Non-pigmented ciliary epithelial cell (primary cell): ENCODE measurements at regions not wholly inside any gene's neighbourhood (a gene's known extent, or its start where the extent isn't known, plus 50 kb on each side); places are given as distances from the start of the nearest gene placed in this dataset.

Experiments
- DNase-seq: peaks from one replicate; pipeline ENCODE4 v3.0.0-alpha.2; 2010; ENCODE audit warnings: low read depth

DNA sequence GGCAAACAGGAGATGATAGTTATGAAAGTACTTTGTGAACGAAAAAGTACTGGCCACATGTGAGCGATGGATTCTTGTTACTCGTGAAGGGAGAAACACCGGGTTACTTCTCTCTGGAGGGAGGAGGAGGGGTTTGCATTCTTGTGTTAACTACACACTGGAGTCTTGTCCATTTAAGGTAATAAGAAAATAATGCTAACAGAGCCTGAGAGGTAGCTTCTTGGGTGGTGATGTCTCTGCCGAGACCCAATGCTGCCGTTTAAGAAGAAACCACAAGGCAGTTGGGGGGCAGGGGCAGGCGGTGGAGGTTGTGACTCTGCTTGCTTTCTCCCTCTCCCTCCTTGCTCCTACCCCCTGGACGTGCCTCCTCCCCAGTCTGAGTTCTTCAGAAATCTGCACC lies 100.9 kb upstream of the ROPN1 start:
- no peak for DNase-seq

DNA sequence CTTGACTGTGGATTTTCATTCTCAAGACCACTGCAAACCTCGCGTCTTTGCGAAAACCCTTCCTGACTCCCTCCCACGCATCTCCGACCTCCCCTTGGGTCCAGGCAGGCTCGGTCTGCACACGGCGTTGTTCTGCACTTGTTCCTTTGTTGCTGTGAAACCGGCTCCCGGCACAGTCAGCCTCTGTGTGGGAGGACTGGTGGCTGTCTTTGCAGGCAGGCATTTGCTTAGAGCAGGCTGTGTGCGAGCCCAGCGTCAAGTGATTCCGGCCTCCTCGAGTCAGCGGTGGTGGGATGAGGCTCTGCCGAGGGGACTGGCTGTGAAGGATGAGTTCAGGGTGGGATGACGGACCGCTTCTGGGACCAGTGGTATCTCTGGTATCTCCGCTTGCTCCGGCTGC lies 102.6 kb upstream of the ROPN1 start:
- no peak for DNase-seq

DNA sequence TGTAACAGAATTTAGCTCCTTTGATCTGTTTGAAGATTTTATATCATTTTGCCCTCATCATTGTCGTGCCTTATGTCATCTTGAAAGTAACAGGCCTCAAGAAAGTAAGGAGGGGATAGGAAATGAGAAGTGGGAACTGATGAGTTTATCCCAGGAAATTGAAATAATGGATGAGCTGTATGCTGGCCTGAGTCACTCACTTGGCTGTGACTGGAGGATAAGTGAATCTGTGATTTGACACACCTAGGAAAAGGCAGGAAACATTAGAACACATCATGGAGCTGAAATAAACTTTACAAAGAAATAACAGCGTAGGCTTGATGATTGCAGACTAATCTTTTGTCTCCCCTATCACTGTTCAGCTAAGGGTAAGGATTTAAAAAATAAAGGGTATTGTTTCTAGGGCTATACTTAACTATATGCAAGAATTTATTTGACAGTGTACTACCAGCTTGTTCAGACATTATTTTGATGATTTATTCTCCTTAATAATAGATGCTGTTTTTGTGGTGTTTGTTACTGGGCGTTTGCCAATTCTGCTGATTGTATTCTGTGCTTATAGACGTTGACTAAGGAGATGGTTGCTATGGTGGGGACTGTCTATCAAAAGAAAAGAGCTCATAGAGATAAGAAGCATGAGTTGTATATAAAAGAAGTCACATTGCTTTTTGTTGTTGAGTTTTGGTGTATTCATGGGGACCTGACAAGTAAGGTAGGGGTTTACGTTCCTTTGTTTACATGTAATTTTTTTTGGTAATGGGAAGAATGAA lies 105.6 kb upstream of the ROPN1 start:
- no peak for DNase-seq

DNA sequence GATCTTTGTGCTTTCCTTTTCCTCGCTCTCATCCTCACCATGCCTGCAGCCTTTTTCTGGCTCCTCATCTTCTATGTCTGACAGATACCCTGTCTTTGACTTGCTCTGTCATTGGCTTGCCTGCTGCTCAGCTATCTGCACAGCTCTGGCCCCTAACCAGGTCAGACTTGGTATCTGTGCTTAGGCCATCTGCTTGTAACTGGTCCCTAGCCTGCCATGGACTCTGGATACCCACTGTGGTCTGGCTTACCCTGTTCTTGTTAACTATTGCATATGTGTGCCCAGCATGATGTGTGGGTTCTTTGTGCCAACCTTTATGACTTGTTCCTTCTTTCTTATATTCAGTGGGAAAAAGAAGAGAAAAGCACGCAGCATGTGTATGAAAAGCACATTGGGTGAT lies 109.7 kb upstream of the ROPN1 start:
- no peak for DNase-seq

DNA sequence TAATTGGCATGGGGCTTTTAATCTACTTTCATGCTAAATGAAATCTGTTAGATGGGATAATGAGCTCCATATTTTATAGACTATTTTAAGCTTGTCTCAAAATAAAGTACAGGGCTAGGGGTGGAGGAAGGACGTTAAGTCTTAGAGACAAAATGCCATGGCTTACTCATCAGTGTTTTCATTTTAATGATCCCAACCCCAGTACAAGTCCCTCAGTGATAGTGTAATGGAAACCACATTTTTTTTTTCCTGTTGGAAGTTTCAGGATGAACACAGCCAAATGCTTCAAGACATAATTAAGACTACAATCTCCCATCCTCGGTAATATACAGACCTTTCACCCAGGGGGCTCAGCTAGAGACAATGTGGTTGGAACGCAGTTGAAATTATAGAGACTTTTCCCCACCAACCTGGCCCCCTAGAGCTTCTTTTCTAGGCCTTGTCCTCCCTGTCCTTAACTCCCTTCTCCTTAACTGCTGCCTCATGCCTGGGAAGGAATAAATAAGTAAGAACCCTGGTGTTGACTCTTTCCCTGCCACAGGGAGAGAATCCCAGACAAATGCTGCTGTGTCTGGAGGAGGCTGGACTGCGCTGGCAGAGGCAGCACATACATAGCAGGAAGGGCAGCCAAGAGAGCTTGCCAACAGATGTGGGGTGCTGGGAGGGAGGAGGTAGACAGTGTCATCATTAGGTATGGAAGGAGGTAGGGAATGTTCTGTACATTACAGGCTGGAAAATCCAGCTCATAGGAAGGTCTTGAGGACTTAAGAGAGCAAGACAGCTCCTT lies 115.4 kb upstream of the ROPN1 start:
- DNase-seq, result no peak

DNA sequence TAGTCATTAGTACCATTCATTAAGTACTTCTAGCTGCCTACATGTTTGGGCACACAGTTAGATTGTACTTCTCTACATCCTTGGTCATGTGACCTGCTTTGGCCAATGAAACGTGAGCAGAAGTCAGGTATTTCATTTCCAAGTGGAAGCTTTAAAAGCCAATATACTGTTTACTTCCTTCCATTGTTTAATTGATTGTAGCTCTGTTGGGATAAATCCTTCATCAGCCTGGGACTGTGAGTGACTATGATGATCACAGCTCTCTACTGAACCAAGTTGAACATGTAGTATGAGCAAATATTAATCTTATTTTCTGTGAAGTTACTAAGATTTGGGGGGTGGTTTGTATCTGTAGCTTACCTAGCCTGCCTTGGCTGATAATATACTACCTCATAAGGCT lies 116.5 kb upstream of the ROPN1 start:
- no peak for DNase-seq

DNA sequence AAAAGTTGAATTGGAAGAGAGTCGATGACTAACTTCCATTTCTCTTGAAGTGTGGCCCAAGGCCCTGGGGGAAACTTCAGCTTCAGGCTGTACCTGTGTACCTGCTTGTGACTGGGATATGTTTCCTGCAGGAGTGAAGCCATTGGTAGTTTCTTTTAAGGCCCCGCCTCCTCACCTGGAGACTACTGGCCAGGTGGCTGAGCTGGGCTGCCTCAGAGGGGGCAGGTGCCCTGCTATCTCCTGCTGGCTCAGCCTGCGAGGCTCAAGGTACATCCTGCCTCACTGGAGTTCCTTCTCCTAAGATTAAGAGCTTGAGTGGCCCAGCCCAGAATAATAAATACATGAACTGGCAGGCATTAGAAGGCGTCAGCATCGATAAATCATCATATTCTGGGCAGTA lies 121.6 kb upstream of the ROPN1 start:
- no peak for DNase-seq

DNA sequence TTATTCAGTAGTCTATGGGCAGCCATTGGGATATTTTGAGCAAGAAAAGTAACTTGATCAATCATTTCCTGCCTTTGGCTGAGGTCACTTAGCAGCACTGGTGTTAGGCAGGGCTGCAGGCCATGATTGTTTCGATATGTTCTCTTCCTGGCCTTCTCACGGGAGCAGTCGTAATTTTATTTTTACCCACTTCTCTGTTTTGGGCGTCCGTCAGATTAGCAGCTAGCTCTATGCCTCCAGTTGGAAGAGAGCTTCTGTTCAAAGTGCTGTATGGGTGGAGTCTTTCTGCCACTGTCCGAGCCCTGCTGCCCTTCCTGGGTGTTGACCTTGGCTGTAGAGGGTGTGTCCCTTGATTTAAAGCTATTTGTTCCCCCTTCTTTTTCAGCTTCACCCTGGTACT lies 123.4 kb upstream of the ROPN1 start:
- no peak for DNase-seq

DNA sequence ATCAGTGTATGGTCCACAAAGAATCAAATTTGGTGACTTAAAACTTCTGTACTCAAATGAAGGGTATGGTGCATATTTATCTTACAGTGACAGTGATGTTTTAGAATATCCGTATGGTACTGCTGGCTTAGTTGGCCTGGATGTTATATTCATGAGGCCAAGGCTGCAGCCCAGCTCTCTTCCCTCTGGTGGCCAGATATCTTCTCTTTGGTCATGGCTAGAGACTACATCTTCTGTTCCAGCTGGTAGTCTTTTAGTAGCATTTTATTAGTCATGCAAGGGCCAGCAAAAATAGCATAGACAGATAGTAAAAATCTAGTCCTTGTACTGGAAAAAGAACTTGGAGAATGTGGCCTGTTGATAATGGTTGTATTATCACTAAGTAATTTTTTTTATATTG lies 124.0 kb upstream of the ROPN1 start:
- DNase-seq, result no peak

DNA sequence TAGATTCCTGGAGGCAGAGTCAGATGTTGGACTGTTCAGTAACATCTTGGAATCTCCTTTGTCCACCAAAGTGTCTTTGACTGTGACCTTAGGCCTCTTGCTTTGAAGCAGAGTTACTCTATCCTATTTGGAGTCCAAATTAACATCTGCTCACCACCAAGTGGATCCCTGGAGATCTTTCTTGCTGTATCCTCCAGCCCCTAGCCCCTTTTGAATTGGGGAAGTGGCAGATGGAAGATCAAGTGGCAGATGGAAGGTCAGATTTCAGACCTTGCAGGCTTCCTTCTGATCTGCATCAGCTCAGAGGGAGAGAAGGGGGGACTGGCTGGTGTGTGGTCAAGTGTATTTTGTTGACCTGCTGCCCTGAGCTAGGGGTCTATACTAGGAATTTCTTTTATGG lies 125.0 kb upstream of the ROPN1 start:
- DNase-seq, result no peak

DNA sequence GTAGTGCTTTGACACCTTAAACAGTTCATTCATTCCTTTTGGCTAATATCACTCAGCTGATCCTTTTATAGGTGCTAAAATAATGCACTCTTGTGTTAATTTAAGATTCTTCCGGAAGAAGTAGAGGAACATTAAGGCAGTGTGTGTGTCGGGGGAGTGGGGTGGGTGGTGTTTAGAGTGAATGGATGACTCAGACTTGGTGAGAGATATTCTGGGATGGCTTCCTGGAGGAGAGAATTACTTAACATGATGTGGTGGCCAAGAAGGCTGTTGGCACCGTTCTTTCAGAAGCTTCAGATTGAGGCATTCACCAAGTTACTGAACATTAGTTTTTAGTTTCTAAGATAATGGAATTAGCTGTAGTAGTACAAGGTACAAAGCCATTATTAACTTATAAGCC lies 125.6 kb upstream of the ROPN1 start:
- DNase-seq, result no peak

DNA sequence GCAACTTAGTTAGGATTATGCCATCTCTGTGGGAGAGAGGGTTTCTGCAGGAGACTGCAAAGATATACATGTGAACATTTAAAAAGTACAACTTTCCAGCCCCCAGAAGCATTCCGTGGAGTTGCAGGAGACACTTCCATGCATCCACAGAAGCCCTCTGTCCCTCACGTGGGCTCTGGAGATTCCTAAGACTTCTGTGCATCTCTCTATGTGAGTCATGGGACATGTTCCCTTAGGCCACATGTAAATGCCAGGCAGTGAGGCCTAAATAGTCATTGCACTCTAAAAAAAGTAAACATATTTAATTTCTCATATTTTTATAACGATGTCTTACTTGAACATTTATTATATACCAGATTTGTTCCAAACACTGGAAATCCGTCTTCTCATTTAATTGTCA lies 126.5 kb upstream of the ROPN1 start:
- DNase-seq, result no peak

DNA sequence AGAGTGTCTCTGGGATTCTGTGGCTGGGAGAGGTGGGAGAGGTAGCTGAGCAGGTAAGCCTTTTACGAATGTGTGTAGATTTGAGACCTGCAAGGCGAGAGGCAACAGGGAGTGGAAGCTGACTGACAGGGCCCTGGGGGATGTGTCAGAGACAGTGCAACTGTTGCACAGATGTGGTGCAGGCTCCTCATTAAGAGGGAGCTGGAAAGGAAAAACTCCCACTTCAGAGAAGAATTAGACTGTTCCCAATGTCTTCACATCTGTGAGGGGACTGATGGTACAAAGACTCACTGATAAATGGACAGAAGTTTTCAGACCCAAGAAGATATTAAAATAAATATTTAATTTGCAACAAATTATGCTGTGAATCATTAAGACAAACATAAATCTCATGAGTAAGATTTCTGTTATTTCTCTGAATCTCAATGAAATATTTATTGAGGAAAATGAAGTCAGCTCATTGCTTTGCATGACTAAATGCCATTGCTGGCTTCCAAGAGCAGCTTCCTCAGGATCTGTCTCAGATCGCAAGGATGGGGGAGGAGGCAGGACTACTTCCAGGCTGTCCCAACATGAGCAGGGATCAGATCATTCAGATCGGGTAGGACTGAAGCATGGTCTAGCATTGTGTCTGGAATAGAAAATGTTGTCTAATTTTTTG lies 127.3 kb upstream of the ROPN1 start:
- DNase-seq, result peak; percentile 20

DNA sequence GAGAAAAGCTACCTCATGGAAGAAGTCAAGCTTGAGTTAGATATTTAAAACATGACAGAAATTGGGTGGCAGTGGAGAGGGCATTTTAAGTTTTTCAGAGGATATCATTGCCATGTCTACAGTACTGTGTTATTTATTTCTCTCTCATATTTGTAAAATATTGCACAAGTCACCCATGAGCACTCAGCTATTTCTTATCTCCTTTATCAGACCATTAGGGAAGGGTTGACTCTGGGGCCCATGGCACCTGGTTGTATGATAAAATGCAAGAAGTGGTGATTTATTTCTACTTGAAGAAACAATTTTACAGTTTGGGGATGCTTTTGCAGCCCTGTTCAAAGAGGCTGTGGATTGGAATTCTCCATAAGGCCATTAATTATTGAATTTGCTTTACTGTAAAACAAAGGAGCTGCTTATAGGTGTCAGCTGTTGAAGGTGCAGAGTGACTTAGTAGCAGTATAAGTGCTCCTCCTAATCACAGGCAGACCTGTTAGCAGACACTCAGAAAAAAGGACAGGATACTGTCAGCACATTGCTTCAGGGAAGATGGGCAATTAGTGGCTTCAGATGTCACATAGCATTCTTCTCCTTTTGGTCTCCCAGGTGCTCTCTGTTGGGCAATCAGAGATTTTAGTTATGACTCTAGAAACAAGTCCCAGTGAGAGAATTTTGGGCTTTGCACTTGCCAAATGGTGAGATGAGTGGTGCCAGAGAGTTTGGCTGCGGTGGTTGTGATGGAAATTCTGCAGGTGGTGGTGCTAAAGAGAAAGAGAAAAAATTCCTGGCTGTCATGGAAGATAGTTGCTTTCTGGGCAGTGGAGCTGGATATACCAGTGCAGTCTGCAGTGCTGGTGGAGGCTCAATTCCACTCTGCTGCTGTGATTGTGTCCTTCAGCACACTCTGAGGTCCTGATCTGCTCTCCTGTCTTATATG lies 129.7 kb upstream of the ROPN1 start:
- no peak for DNase-seq

DNA sequence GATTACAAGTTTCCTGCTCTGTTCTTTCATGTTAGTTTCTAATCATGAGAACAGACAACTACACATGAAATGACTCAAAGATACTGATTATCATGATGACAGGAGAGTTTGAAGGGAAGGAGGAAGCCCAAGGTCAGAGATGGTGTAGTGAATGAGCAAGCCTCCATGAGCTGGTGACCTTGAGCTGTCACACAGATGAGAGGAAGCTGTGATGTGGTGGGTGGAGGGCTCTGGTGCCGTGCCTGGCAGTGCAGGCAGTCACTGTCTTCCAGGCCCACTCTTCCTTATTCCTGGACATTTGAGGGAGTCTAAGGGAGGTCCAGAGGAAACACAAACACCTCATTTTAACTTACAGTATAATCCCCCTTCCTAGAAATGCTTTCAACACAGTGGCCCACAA lies 133.4 kb upstream of the ROPN1 start:
- DNase-seq, result no peak

DNA sequence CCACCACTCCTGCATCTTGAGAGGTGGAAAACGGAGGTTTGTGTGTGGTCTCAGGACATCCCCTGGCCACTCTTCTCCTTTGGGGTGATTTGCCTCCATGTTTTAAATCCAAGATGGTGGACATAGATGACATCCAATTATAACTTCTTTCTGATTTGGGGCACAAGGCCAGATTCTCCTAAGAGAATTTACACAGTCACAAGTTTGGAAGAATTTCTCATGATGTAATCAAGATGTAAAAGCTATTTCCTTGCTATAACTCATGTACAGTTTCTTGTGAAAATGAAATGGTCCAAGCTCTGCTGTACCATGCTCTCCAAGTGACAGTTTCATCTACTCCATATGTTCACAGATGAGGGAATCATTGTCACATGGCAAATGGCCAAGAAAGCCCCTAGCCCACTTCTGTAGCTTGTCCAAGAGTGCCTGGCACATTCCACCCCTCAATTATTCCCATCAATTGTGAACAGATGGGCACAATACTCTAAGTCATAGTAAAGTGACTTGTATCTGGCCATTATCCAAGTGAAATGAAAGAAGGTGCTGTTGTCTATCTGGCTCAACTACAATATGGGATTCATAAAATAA lies 134.6 kb upstream of the ROPN1 start:
- DNase-seq, result no peak

DNA sequence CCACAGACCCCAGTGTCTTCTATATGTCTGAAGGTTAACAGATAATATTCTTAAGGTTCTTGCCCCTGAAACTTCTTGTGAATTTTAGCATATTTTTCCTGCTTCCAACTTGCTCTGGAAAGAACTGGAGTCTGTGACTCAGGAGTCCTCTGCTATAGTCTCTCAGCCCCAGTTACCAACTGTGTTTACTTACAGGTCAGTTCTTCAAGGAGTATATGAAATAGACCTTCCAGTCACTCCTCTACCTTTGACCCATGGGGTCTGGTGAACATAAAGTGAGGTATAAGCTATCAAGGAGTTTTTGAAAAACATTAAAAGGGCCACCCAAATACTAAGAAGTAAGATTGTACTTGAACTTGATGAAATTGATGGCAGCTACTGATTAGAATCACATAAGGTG lies 139.2 kb upstream of the ROPN1 start:
- DNase-seq, result no peak

DNA sequence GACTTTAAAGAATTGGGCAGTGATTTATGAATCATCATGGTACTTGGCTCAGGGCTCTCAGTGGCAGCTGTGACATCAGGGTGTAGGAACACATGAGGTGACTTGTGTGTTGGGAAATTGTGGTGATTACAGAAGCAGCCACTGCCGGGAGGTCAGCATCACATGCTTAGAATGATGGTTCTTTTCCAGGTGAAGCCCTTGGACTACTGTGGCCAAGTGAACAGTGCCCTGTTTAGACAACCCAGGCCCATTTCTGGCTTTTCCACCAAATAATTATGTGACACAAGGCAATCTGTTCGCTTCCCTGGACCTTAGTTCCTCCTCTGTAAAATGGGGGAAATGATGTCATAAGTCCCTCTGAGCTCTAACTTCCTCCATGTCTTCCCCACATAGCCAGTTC lies 139.7 kb upstream of the ROPN1 start:
- no peak for DNase-seq

DNA sequence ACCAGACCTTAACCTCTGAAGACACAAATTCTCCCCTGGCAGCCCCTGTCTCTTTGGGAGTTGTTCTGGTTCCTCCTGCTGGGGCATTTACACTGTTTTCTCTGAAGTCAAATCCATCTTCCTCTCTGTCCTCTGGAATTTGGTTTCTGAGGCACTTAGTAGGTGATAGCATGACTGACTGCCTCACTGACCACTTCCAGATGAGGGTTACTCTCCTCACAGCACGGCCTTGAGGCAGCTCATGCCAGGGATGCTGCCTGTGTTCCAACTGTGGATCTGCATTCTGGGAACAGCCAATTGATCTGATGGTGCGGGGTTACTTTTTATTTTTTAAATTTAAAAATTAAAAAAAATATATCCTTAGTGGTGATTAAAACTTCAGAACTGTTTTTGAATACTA lies 140.9 kb upstream of the ROPN1 start:
- no peak for DNase-seq

DNA sequence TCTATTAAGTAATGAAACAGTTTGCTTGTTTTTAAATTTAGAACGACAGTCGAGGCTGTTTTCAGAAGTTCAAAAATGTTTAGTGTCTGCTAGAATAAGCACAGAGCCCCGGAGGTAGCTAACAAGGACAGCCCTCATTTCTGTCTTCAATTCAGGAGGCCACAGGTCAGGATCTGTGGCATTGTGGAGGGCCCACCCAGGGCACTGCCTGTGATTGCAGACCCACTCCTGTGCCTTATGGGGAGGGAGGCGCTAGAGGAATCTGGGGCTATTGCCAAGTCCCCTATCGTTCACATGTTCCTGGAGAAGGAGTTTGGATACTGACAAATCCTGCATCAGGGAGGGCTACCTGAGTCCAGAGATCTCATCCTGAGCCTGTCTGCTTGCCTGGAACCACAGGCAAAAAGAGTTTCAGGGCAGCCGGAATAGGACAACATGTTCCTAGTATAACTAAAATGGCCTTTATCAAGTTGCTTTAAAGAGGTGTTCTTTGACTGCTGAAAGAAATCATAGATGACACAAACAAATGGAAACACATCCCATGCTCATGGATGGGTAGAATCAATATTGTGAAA lies 141.5 kb upstream of the ROPN1 start:
- DNase-seq, result no peak

DNA sequence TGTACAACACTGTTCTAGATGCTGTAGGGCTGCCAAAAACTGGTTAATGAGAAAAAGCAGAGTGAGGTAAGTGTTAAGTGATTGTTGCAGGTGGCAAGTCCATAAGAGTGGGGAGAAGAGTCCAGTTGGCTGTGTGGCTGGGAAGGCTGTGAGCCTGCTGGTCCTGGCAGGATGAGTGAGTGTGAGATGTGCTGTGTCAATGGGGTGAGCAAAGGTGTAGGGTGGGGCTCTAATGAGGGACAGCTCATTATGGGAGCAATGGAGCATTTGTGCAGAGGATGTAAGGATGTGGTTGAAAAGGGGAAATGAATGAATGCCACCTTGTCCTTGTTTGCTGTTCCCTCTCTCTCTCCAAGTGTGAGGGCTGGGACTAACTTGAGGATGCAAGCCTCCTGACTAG lies 145.3 kb upstream of the ROPN1 start:
- DNase-seq, result no peak
